GM12865 (cell line): ENCODE measurements at regions not wholly inside any gene's neighbourhood (a gene's known extent, or its start where the extent isn't known, plus 50 kb on each side); places are given as distances from the start of the nearest gene placed in this dataset.
A peak's percentile ranks its signal among the peaks of the same experiment; 100 is the strongest.

ENCODE experiments used
- DNase-seq: peaks from one replicate; pipeline ENCODE4 v3.0.0; 2010; ENCODE audit warnings: low read depth
- H3K4me3 ChIP-seq: 2 replicates; pipeline ENCODE4 v1.5.1; 2011; ENCODE audit warnings: mild to moderate bottlenecking, low read depth, low read length, control low read depth
- TF ChIP-seq, protein P1 (sequence below): IDR thresholded peaks from 2 replicates; pipeline ENCODE4 v1.5.1; 2011; ENCODE audit warnings: low read length, control low read depth, low read depth, inconsistent platforms; ENCODE audit not compliant: insufficient read depth; ENCODE audit errors: missing control alignments

DNA sequence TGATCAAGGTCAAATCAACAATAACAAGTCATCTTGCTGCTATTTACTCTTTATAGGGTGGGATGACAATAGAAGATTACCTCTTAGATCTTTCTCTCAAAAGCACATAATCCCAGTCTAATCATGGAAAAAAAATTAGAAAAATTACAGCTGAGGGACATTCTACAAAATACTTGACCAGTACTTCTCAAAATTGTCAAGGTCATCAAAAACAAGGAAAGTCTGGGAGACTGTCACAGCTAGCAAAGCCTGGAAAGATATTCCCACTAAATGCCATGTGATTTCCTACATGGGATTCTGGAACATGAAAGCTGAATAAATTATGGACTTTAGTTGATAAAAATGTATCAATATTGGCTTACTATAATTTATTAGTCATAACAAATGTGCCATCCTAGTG, 276.2 kb downstream of the RNF144A start:
- DNase-seq = no peak
- TF ChIP-seq, protein P1, sequence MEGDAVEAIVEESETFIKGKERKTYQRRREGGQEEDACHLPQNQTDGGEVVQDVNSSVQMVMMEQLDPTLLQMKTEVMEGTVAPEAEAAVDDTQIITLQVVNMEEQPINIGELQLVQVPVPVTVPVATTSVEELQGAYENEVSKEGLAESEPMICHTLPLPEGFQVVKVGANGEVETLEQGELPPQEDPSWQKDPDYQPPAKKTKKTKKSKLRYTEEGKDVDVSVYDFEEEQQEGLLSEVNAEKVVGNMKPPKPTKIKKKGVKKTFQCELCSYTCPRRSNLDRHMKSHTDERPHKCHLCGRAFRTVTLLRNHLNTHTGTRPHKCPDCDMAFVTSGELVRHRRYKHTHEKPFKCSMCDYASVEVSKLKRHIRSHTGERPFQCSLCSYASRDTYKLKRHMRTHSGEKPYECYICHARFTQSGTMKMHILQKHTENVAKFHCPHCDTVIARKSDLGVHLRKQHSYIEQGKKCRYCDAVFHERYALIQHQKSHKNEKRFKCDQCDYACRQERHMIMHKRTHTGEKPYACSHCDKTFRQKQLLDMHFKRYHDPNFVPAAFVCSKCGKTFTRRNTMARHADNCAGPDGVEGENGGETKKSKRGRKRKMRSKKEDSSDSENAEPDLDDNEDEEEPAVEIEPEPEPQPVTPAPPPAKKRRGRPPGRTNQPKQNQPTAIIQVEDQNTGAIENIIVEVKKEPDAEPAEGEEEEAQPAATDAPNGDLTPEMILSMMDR = no peak
- H3K4me3 ChIP-seq = no peak overlapping the region

DNA sequence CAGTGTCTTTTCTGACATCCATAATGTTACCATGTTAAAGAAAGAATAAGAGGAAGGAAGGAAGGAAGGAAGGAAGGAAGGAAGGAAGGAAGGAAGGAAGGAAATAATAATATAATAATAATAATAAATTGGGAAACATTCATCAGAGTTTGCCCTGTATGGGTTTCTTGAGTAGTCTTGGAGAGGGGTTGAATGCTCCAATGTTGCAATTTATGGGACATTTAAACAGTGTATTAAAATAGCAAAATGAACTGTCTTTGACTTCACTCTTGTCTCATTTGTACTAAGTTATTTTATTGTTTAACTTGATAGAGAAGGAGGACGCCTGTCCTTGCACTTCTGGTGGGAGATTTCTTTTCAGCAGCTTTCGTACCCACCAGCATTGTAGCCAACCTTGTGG, 277.7 kb downstream of the RNF144A start:
- TF ChIP-seq, protein P1 = no peak
- no peak for DNase-seq

DNA sequence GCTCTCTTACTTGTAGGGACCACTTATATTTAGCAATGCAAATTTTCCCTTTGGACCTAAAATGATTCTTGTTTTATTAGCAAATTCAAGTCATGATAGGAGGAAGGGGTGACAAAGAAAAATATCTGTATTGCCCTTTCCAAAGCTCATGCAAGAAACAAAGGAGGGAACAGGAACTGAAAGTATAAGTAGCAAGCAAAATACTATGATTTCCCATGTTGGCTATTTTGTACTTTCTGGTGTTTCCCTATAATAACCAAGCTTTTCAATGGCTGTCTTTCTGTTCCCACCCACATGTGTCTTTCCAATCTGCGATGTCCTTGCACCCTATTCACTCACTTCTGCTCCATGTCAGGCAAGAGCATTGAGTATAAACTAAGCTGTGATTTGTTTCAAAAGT, 279.7 kb downstream of the RNF144A start:
- no peak for DNase-seq
- TF ChIP-seq, protein P1 = no peak
- H3K4me3 ChIP-seq = no peak overlapping the region

More for the DNA sequence above, 277.7 kb downstream of the RNF144A start:
- no peak overlapping the region for H3K4me3 ChIP-seq

DNA sequence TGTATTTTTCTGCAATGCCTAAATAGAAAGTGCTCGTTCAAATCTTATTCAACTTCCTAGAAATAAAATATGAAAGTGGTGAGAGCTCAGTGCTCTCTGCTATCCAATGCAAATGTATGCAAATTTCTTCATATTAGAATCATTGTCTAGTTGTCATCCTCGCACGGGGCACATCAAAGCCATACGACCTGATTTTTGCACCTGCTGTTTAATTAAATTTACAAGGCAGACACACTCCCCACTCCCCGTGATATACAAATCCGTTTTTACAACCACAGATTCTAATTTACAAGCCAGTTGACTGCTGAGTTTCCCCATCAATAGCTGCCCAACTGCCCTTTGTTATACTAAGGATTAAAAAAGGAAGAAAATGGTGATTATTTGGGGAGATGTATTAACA, 284.6 kb downstream of the RNF144A start:
- no peak for DNase-seq
- TF ChIP-seq, protein P1 = no peak
- H3K4me3 ChIP-seq = no peak overlapping the region

DNA sequence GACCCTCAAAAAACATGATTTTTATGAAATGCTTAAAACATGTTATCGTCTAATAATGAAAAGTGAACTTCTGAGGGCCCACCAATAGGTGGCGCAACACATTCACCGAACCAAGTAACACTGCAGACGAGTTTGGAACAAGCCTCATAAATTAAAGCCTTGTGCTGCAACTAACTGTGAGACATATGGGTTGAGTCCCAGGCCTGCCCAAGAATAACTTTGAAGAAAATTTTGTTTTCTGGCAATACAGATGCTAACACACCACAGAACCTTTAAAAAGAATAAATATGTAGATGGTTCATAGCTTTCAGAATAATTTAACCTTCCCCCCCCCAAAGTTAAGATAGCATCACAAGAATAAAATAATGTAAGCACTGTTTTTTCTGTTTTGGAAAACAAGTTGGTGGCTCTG, 285.9 kb downstream of the RNF144A start:
- peak; percentile 74 for DNase-seq
- TF ChIP-seq, protein P1 = peak; percentile 86
- H3K4me3 ChIP-seq = no peak overlapping the region

DNA sequence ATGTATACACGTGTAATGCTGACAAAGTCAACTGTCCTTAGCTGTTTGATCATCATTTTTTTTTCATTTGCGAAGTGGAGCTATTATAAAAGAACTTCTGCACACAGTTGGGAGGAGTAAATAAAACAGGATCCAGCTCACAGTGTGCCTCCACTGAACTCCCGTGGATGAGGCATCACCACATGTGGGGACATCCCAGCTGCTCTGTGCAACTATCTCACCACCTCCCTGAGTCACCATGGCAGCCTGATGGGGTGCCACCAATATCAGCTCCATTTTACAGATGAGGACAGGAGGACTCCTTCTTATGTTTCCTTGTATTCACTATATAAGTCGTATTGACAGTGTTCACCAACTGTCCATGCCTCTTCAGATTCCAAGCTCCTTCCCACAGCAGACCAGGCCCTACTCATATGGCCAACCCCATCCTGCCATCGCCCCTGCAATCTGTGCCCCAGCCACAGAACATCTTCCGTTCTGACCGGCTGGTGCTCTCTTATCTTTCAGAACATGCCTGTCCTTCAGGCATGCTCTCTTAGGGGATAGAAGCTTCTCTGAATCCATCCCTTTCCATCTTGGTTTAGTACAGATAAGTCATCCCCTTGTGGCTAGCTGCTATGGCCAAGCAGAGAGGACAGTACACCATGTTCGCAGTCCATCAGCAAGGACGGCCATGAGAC, 288.1 kb downstream of the RNF144A start:
- no peak overlapping the region for H3K4me3 ChIP-seq
- TF ChIP-seq, protein P1 = no peak
- no peak for DNase-seq
